HG03066 (cell line): ENCODE measurements at regions not wholly inside any gene's neighbourhood (a gene's known extent, or its start where the extent isn't known, plus 50 kb on each side); places are given as distances from the start of the nearest gene placed in this dataset.

Source experiments
- ATAC-seq: cut with Tn5 transposase; IDR thresholded peaks from one replicate; pipeline ENCODE4 v1.9.1; 2021; ENCODE audit warnings: low read depth; ENCODE audit not compliant: unreplicated experiment

DNA sequence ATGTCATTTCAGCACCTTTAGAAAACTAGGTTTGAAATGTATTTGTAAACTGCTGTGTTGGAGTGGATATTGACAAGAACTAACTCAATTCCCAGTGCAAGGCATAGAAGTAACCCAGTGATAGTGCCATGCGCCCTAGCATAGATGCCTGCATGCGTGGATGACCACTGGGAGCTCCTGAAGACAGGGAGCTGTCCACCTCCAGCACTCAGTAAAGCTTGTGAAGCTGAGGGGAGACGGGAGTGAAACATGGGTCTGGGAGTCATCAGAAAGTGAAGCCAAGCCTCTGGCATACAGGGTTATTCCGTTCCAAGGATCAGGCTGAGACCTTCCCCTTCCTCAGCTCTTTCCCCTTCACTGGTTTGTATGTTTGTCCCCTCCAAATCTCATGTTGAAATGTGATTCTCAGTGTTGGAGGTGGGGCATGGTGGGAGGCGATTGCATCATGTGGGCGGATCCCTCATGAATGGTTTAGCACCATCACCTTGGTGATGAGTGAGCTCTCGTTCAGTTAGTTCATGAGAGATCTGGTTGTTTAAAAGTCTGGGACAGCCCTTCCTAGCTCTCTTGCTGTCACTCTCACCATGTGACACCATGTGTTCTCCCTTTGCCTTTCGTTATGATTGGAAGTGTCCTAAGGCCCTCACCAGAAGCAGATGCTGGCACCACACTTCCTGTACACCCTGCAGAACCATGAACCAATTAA lies 146.5 kb upstream of the FERMT1 start:
- no peak for ATAC-seq

DNA sequence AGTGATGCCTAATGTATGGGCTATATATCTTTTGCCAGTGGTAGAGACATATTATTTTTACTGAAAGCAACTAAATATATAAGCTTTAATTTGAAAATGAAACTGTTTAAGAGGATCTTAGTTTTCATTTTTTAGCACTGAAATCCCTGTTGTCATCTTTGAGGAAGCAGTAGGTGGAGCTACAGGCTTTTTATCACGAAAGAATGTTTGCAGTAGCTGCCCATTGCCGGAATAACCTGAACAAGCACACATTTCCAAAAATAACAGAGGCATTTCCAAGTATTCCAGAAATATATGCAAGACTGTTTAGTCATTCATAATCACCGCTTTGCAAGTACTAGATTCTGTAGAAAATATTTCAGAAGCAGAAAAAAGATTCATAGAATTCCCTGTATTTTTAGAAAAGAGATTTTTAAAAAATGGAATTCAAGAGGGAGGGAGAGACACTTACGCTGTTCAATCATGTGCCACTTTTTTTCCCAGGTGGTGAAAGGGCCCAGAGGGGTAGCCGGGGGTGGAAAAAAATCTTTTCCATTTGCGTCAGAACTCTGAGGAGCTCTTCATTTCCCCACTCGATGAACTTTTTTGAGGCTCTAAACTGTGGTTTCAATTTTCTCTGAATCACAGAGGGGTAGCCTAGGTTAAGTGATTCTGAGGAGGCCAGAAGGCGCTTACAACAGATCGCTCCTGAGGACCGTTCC lies 142.5 kb upstream of the FERMT1 start:
- ATAC-seq = no peak

DNA sequence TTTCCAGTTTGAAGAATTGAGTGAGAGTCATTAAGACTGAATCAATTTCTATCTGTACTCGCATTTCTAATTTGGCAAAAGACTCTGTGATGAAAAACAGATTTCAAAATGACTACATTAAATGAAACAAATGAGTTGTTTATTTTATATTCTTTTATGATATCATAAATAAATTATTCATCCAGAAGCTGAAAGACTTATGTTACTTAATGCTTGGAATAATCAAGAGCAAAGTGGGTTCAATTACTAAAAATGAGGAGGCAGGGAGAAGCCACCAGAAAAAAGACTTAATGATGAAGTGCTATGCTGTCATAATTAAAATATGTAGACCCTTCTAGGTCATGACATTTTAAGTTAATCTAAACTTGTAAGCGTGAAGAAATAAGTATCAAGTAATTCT lies 130.6 kb upstream of the FERMT1 start:
- no peak for ATAC-seq

DNA sequence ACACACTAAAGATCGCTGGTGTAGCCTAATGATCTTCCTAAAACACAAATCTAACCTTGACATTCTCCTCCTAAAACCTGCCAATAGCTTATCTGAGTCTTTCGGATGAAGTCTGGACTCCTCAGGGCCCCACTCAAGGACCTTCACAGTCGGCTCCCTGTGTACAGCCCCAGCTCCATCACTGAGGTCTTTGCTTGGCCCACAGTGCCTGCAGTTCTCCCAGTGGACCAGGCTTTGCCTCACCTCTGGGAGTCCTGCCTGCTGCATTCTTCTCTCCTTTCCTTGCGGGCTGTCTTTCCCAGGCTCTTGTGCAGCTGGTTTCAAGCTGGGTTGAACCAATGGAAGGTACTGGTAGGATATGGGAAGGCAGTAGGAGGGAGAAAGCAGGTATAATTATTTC lies 122.6 kb upstream of the FERMT1 start:
- no peak for ATAC-seq

DNA sequence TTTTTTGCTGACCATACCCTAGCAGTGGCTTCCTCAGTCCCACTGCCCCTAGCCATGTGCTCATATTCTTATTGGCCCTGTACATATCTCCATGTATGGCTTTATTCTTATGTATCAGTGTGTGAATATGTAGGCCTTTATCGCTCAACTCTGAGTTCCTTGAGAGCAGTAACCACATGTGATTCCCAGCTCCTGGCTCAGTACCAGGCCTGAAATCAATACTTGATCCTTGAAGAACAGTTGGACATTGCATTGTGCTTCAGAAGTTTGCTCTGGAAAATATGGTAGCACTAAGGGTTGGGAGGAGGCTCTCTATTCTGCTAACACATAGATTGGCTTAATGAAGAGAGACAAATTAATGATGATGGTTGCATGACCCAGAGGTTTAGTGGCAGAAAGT lies 118.8 kb upstream of the FERMT1 start:
- no peak for ATAC-seq

DNA sequence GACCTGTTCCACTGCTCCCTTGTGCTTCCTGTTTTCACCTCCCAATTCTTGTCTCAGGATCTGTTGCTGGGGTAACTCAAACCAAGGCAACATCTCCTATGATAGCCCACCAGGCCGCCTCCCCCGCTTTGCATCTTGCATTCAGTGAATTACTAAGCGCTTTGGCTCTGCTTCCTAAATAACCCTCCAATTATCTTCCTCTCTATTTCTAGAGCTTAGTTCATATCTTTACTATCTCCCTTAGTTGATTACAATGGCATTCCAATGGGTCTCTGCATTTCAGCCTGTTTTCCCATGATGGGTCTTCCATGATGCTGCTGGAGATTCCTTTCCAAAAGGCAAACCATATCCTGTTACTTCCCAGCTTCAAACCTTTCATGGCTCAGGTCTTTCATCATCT lies 117.2 kb upstream of the FERMT1 start:
- ATAC-seq = no peak

DNA sequence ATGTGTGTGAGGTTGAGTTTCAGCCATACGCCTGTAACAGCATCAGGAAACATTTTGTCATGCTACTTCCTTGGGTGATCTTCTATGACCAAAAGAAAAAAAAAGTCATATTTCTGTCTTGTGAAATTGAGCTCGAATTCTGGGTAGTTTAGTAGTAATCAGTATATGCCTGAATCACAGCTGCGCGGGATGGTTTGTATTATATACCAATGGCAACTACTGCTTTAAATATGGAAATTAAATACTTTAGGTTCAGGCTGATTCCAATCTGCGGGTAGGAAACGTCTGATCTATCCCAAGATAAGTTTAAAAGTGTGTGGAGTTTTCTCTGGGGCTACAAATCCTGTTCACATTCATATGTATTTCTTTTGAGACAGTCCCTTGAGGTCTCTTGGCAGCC lies 115.6 kb upstream of the FERMT1 start:
- no peak for ATAC-seq

DNA sequence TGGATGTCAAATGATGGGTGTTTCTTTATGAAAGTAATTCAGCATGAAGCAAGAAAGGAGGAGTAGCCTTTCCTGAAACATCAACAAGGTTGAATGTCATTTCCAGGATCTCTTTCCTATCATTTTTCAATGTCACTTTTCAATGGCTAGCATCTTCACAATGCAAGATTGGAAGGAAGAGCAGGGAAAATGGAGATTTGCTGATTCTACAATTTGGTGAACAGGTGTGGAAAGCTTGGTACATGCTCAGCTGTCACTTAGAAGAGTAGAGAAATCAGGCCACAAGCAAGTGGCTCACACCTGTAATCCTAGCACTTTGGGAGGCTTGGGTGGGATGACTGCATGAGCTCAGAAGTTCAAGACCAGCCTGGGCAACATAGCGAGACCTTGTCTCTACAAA lies 112.7 kb upstream of the FERMT1 start:
- ATAC-seq = no peak

DNA sequence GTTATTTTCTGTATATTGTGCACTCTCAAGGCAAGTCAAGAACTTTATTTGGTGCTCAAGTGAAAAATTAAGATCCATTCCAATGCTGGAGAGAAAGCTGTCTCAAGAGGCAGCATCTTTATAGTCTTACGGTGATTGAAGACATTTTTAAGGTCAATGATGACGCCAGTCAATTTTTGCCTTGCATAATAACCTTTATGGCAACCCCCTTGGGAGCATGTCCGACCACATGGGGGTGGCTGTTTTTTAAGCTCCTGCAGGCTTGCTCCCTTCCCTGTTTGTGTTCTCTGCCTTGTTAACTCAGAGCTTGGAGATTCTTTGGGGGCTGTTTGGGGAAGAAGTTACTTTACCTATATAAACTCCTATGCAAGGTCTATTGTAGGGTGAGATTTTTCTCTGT lies 109.6 kb upstream of the FERMT1 start:
- ATAC-seq = no peak

DNA sequence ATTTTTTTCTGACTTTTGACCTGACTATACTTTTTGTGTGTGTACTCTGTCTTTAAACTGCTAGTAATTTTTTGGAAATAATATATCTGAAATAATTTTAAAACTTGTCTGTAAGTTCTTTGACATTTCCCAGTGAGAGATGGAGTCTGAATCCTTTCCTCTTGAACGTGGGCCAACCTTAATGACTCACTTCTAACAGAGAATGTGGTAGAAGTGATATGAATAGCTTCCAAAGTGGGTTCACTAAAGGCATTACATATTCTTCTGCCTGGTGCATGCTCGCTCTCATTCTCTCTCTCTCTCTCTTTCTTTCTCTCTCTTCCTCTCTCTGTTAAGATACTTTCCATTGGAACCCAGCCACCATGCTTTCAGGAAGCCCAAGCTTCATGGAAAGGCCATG lies 108.7 kb upstream of the FERMT1 start:
- ATAC-seq = no peak

DNA sequence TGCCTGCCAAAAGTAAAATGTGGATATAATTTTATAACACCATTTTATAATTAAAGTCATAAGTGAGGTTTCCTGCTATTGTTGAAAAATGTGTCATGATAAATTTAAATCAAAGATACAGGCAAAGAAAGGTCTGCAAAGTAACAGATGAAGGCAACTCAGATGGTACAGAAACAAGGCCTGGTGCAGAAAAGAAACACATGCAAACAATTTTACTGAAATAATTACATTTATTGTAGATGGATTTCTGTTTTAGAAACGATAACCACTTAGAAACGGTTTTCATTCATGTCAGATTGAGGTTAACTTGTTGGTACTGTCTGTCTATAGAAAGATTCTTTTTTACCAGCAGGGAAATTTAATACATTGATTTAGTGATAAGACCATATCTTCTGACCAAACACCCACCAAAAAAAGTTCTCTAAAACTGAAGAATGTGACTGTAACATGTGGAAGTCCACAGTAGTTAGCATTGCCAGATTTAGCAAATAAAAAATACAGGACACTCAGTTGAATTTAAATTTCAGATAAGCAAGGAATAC lies 105.5 kb upstream of the FERMT1 start:
- no peak for ATAC-seq

DNA sequence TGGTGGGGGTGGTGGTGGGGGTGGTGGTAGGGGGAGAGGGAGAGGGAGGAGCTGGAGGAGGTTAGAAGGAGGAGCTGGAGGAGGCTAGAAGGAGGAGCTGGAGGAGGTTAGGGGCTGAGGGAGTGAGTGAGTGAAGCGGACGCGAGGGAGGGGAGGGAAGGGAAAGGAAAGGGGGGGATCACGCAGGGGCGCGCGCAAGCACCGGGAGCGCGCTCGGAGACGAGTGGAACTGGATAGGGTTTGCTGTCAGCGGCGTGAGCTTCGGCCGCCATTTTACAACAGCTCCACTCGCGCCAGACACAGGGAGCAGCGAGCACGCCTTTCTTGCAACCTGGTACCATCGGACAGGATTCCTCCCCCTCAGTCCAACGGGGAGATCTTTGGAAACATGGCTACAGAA lies 90.5 kb upstream of the FERMT1 start:
- ATAC-seq = no peak

DNA sequence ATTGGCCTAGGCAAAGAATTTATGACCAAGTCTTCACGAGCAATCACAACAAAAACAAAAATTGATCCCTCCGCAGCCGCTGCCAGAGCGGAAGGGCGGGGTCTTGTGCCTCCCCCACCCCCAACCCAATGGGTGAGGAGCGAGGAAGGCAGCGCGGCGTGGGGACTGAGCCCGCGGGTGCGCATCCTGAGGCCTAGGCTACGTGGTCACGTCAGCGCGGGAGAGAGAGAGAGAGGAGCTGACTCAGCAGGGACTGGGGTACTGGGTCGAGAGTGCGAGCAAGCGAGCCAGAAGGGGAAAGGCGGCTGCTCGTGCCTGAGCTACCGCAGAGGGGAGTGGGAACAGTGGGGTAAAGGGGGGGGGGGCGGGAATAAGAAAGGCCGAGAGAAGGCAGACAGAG lies 90.1 kb upstream of the FERMT1 start:
- no peak for ATAC-seq

DNA sequence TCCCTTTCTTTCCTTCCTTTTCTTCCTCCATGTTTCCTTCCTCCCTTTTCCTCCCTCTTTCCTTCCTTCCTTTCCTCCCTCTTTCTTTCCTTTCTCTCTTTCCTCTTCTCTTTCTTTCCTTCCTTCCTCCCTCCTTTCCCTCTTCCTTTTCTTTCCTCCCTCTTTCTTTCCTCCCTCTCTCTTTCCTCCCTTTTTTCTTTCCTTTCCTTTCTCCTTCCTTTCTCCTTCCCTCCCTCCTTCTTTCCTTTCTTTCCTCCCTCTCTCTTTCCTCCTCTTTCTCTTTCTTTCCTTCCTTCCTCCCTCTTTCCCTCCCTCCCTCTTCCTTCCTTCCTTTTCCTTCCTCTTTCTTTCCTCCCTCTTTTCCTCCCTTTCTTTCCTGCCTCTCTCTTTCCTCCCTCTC lies 86.3 kb upstream of the FERMT1 start:
- no peak for ATAC-seq

DNA sequence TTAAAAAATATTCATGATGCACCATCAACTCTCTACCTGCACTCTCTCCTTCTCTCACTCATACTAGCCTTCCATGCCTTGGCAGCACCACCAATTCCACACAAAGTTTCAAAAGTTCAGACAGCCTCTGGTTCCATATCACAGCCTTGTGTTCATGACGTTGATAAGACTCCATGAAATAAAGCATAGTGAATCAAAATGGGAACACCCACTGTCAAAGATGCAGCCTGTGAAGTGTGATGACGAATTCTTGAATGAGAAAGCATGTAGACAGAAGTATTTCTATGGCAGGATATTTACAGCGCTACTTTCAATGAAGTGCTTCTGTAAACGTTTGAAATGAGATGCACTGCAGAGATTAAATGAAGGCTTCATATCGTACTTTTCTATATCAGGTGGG lies 77.3 kb upstream of the FERMT1 start:
- ATAC-seq = no peak

DNA sequence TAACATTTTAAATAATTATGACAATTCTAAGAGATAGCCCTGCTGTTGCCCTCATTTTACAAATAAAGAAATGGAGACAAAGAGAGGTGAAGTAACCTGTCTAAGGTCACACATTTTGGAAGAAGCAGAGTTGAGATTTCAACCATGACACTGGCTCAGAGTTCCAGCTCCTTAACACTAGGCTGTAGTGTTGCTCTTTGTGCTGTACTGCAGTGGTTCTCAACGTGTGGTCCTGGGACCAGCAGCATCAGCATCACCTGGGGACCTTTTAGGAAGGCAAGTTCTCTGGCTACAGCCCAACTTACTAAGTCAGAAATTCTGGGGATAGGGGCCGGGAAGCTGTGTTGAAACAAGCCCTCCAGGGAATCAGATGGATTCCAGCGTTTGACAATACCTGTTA lies 62.4 kb upstream of the FERMT1 start:
- no peak for ATAC-seq

DNA sequence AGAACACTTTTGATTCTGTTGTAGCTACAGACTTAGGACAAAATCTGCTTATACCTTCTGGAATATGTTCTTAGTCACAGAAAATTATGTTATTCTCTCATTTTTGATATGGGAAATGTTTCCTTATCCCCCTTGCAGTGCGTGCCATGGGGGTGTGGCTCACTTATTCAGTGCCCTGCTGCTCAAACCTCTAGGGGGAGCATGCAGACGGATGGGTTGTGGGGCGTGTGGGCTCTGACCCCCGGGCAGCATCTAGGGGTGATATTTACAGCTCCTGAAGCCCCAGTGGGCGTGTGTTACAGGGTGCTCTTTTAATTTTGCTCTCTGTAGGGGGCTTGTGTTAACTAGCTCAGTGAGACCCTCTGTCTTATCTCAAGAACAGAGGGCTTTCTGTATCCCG lies 61.3 kb upstream of the FERMT1 start:
- no peak for ATAC-seq

DNA sequence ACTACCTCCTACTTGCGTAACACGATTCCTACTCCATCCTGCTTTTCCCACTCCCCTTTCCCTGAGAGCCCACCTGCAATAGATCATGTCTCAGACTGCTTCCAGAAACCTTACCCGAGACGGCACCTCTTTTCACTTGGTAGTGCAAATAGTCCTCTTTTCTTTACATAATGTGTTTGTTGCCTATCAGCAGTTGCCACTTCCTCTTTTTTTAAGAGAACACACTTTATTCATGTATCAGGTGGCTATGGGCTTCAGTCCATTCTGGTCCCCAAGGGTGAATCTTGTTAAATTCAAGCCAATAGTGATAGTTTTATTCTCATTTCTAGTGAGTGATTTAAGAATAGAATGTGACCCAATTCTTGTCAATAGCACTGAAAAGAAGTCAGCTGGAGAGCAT lies 57.7 kb upstream of the FERMT1 start:
- ATAC-seq = no peak

DNA sequence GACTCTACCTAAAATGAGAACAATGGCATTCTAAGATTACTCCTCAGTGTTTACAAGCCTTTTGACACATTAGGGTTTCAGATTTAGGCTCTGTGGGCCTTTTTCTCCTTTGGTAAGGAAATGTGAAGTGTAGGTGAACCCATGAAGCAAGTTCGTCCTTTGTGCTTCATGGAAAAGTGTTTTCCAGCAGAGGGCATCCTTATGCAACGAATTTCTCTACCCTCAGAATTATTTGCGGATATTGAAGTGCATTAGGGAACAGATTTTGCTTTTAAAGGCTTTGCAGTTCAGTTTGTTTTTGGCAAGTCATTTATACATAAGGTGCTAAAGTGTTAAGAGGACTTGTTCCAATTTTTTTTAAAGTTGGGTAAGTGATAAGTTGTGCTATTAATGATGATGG lies 55.7 kb upstream of the FERMT1 start:
- ATAC-seq = no peak

DNA sequence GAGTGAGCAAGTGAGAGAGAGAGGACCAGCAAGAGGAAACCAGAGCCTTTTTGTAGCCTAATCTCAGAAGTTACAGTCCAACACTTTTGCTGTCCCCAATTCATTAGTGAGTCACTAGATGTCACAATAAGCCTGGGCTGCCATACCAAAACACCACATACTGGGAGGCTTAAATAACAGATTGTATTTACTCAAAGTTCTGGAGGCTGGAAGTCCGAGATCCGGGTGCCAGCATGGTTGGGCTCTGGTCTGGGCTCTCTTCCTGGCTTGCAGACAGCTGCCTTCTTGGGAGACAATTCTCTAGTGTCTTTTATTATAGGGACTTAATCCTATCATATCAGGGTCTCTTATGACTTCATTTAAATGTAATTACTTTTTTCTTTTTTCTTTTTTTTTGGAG lies 50.7 kb upstream of the FERMT1 start:
- ATAC-seq = no peak
